ENCODE measurements at regions not wholly inside any gene's neighbourhood (a gene's known extent, or its start where the extent isn't known, plus 50 kb on each side); places are given as distances from the start of the nearest gene placed in this dataset.
"Not testable (repeated sequence)": the region's sequence is repeated elsewhere in the genome, so short reads cannot be mapped to it uniquely, and the experiment has no call there.

GRCh38 chr10:43997330-43997729 lies 348.6 kb upstream of the ZNF32 start:
- Histone ChIP-seq H3K36me3 (no peaks in the 10 kb centered on the region), H3K9me3 (no peaks in the 10 kb centered on the region), H3K4me3 (no peak overlapping the region), H3K4me1 (peaks cover 4% of the 10 kb centered on the region), H3K27ac (no peak overlapping the region), H3K27me3 (no peaks in the 10 kb centered on the region)
- no peak for ATAC-seq
- DNase-seq = no peak
- TF ChIP-seq CTCF (IDR thresholded peaks at IDR 0.05) = no peak
- intact Hi-C loops (cut with DNase I) = no loop called here

GRCh38 chr10:43994539-43994938 lies 345.9 kb upstream of the ZNF32 start:
- ATAC-seq (no peak), DNase-seq (no peak)
- intact Hi-C loops (cut with DNase I) = no loop called here
- Histone ChIP-seq H3K36me3 (no peaks in the 10 kb centered on the region), H3K4me3 (no peak overlapping the region), H3K4me1 (peaks cover 4% of the 10 kb centered on the region), H3K9me3 (no peaks in the 10 kb centered on the region), H3K27ac (no peak overlapping the region), H3K27me3 (no peaks in the 10 kb centered on the region)
- no peak for TF ChIP-seq CTCF (IDR thresholded peaks at IDR 0.05)

GRCh38 chr10:43992816-43993215 lies 344.1 kb upstream of the ZNF32 start:
- DNase-seq; H3K4me3 ChIP-seq; intact Hi-C loops (cut with DNase I); ATAC-seq; H3K27ac ChIP-seq; H3K4me1 ChIP-seq; H3K36me3 ChIP-seq; H3K9me3 ChIP-seq; H3K27me3 ChIP-seq: not testable (repeated sequence)

GRCh38 chr10:43986374-43986773 lies 337.7 kb upstream of the ZNF32 start:
- intact Hi-C loops (cut with DNase I) = no loop called here
- Histone ChIP-seq H3K36me3 (no peaks in the 10 kb centered on the region), H3K27me3 (no peaks in the 10 kb centered on the region), H3K4me1 (no peaks in the 10 kb centered on the region), H3K4me3 (no peak overlapping the region), H3K27ac (no peak overlapping the region), H3K9me3 (no peaks in the 10 kb centered on the region)
- ATAC-seq (no peak), DNase-seq (no peak)
- TF ChIP-seq CTCF (IDR thresholded peaks at IDR 0.05) = no peak

GRCh38 chr10:43985941-43986340 lies 337.3 kb upstream of the ZNF32 start:
- no peak for TF ChIP-seq CTCF (IDR thresholded peaks at IDR 0.05)
- ATAC-seq (no peak), DNase-seq (no peak)
- no peak overlapping the region for H3K27ac ChIP-seq
- intact Hi-C loops (cut with DNase I) = no loop called here
- H3K9me3 ChIP-seq = no peaks in the 10 kb centered on the region
- no peaks in the 10 kb centered on the region for H3K4me1 ChIP-seq
- H3K36me3 ChIP-seq = no peaks in the 10 kb centered on the region
- H3K4me3 ChIP-seq = no peak overlapping the region
- H3K27me3 ChIP-seq = no peaks in the 10 kb centered on the region

- Histone ChIP-seq H3K27me3 (no peaks in the 10 kb centered on the region), H3K36me3 (no peaks in the 10 kb centered on the region), H3K27ac (no peak overlapping the region), H3K9me3 (no peaks in the 10 kb centered on the region), H3K4me1 (no peaks in the 10 kb centered on the region), H3K4me3 (no peak overlapping the region)
- ATAC-seq (no peak), DNase-seq (no peak)
- no peak for TF ChIP-seq CTCF (IDR thresholded peaks at IDR 0.05)
- intact Hi-C loops (cut with DNase I) = no loop called here
These were observed 335.2 kb upstream of the ZNF32 start for GRCh38 chr10:43983856-43984271.
